ENCODE measurements at regions not wholly inside any gene's neighbourhood (a gene's known extent, or its start where the extent isn't known, plus 50 kb on each side); places are given as distances from the start of the nearest gene placed in this dataset.

DNA sequence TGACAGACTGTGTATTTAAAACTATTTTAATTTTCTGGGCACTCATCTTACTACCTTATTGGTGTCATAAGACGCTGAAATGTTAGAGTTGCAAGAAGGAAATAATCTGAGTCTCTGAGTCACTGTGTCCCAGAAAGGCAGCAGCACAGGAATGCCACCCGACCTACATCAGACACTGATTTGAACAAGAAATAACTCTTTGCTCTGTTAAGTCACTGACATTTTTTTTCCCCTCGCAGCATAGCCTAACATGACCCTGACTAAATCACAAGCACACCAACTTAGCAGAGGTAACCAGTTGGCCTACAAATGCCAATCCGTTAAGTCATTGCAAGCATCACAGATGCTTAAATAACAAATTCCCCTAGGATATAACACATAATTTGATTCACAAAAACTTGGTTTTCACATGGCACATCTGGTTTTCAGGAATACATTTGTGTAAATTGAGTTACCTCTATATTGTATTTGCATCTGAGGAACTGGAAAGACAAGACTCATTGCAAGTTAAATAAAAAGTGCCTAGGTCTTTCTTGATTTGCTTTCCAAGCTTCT lies 349.1 kb downstream of the SEC16B start:
- TF ChIP-seq, protein P1, sequence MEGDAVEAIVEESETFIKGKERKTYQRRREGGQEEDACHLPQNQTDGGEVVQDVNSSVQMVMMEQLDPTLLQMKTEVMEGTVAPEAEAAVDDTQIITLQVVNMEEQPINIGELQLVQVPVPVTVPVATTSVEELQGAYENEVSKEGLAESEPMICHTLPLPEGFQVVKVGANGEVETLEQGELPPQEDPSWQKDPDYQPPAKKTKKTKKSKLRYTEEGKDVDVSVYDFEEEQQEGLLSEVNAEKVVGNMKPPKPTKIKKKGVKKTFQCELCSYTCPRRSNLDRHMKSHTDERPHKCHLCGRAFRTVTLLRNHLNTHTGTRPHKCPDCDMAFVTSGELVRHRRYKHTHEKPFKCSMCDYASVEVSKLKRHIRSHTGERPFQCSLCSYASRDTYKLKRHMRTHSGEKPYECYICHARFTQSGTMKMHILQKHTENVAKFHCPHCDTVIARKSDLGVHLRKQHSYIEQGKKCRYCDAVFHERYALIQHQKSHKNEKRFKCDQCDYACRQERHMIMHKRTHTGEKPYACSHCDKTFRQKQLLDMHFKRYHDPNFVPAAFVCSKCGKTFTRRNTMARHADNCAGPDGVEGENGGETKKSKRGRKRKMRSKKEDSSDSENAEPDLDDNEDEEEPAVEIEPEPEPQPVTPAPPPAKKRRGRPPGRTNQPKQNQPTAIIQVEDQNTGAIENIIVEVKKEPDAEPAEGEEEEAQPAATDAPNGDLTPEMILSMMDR (IDR thresholded peaks at IDR 0.05) = no peak
- TF ChIP-seq POLR2A (IDR thresholded peaks at IDR 0.05) = no peak

Data from uterus (tissue), 2 donors.